HG03280 (cell line): ENCODE measurements at regions not wholly inside any gene's neighbourhood (a gene's known extent, or its start where the extent isn't known, plus 50 kb on each side); places are given as distances from the start of the nearest gene placed in this dataset.
"Not testable (repeated sequence)": the region's sequence is repeated elsewhere in the genome, so short reads cannot be mapped to it uniquely, and the experiment has no call there.

Source experiments
- ATAC-seq: cut with Tn5 transposase; IDR thresholded peaks from one replicate; pipeline ENCODE4 v1.9.1; 2021; ENCODE audit warnings: mild to moderate bottlenecking, moderate library complexity; ENCODE audit not compliant: unreplicated experiment

DNA sequence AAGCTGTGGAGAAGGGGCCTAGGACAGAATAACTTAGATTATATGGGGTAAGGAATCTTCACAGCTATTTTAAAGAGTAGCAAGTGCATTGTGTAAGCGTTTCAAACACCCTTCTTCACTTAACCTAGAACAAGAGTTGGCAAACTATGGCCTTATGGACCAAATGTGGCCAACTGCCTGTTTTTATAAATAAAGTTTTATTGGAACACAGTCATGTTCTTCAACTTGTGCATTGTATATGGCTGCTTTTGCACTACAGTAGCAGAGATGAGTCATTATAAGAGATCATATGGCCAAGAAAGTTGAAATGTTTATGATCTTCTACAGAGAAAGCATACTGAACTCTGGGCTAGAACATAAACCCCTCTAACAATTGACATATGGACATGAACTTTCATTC lies 187.8 kb downstream of the ETV1 start:
- ATAC-seq, result no peak

DNA sequence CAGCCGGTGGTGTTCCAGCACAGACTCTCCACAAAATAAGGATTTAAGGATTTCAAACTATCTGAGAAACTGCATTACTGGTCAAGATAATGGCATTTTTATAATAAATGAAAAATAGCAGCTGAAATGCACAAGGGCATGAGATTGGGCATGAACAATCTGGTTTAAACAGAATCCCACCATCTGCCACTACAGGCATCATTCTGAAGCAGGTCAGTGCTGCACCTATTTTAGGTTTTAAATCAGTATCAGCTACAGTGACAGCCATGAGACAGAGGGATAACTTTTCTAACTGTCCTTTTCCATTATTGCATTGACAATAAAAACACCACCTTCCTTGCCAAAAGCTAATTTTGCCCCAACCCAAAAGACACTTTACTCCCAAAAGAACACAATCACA lies 186.8 kb downstream of the ETV1 start:
- ATAC-seq, result no peak

DNA sequence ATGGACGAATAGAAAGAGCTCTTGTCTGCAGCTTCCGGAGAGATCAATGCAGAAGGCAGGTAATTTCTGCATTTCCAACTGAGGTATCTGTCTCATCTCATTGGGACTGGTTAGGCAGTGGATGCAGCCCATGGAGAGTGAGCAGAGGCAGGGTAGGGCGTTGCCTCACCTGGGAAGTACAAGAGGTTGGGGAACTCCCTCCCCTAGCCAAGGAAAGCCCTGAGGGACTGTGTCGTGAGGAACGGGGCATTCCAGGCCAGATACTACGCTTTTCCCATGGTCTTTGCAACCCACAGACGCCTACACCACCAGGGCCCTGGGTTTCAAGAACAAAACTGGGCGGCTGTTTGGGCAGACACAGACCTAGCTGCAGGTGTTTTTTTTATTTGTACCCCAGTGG lies 186.3 kb downstream of the ETV1 start:
- ATAC-seq, result no peak

DNA sequence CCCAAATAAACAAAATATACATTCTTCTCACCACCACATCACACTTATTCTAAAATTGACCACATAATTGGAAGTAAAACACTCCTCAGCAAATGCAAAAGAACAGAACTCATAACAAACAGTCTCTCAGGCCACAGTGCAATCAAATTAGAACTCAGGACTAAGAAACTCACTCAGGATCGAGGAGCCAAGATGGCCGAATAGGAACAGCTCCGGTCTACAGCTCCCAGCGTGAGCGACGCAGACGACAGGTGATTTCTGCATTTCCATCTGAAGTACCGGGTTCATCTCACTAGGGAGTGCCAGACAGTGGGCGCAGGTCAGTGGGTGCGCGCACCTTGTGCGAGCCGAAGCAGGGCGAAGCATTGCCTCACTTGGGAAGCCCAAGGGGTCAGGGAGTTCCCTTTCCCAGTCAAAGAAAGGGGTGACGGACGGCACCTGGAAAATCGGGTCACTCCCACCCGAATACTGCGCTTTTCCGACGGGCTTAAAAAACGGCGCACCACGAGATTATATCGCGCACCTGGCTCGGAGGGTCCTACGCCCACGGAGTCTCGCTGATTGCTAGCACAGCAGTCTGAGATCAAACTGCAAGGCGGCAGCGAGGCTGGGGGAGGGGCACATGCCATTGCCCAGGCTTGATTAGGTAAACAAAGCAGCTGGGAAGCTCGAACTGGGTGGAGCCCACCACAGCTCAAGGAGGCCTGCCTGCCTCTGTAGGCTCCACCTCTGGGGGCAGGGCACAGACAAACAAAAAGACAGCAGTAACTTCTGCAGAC lies 183.2 kb downstream of the ETV1 start:
- not testable (repeated sequence) for ATAC-seq

DNA sequence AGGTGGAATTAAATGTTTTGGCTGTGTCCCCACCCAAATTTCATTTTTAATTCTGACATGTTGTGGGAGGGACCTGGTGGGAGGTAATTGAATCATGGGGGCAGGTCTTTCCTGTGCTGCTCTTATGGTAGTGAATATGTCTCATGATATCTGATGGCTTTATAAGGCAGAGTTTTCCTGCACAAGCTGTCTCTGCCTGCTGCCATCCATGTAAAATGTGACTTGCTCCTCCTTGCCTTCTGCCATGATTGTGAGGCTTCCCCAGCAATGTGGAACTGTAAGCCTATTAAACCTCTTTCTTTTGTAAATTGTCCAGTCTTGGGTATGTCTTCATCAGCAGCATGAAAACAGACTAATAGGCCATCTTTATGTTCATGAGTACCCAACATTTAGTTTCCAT lies 172.2 kb downstream of the ETV1 start:
- not testable (repeated sequence) for ATAC-seq

DNA sequence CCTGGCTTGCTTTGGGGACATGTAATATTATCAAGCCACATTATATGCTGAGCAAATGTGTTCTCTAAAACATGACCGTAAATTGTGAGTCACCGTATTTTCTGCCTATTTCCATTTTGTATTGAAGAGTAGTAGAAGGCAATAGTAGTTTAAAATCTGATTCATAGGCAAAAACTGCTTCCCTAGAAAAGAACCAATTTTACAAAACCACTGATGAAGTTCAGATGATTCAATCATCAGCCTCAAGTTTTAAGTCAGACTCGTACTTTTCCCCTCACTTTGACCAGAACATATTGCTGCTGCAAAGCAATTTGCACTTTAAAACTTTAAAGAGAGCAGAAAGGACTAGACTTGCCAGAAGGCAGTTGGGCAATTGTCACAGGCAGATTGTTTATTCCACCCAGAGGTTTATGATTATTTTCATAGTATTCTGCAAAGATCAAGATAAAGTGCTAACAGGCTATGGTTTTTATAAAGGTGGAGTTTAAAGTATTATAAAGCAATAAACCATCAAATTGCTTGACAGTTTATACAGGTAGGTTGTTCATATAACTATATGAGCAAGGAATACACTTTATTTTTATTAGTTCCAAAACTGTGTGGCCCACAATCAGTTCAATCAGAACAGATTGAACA lies 168.2 kb downstream of the ETV1 start:
- no peak for ATAC-seq

DNA sequence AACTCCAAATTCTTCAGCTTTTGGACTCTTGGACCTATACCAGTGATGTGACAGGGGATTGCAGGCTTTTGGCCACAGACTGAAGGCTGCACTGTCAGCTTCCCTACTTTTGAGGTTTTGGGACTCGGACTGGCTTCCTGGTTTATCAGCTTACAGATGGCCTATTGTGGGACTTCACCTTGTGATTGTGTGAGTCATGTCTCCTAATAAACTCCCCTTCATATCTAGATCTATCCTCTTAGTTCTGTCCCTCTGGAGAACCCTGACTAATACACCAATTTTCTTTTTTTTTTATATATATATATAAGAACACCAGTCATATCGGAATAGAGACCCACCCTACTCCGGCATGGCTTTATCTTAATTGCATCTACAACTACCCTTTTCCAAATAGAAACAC lies 166.8 kb downstream of the ETV1 start:
- no peak for ATAC-seq

DNA sequence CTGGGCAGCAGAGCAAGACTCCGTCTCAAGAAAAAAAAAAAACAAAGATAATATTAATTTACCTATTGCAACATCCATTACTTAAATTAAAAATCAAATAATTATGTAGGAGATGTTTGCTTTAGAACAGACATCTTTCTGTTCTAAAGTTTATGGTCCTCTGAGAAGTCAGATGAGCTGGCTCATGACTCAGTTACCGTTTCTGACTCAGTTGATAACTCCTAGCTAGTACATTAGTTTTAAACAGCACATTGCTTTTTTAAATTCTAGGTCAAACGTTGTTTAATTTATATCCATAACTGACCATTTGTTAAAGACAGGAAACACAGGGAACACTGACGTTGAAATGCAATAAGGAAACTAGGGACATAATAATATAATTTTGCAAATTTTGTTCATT lies 162.7 kb downstream of the ETV1 start:
- ATAC-seq, result no peak

DNA sequence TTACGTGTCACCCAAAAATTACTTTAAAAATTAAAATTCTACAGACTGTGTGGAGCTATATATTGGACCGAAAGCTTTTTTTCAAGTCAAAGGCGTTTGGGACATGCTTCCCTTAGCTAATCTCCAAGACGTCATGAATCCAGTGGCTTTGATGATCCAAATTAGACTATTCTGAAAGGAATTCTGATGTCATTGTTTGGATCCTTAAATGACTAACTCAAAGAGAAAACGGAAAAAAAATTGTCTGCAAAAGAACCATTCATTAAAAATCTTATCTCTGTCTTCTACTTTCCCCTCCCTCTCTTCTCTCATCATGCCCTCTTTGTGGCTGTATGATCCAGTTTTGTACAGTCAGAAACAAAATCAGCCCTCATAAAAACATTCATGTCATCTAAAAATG lies 161.8 kb downstream of the ETV1 start:
- no peak for ATAC-seq

DNA sequence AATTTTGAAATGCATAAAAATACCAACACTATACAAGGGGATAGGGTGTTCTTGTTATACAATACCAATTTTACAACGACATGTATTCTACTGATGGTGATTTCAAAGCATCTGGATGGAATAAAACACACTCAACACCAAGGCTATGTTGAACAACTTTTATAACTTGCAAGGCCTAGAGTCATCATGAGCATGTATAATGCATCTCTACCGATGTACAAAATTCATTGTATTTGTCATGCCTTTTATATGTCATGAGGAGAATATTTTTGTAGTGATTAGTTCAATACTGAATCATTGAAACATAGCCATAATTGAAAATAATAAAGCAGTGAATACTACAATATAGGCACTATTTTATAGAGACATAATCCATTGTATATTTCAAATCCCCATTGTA lies 160.2 kb downstream of the ETV1 start:
- ATAC-seq, result no peak

DNA sequence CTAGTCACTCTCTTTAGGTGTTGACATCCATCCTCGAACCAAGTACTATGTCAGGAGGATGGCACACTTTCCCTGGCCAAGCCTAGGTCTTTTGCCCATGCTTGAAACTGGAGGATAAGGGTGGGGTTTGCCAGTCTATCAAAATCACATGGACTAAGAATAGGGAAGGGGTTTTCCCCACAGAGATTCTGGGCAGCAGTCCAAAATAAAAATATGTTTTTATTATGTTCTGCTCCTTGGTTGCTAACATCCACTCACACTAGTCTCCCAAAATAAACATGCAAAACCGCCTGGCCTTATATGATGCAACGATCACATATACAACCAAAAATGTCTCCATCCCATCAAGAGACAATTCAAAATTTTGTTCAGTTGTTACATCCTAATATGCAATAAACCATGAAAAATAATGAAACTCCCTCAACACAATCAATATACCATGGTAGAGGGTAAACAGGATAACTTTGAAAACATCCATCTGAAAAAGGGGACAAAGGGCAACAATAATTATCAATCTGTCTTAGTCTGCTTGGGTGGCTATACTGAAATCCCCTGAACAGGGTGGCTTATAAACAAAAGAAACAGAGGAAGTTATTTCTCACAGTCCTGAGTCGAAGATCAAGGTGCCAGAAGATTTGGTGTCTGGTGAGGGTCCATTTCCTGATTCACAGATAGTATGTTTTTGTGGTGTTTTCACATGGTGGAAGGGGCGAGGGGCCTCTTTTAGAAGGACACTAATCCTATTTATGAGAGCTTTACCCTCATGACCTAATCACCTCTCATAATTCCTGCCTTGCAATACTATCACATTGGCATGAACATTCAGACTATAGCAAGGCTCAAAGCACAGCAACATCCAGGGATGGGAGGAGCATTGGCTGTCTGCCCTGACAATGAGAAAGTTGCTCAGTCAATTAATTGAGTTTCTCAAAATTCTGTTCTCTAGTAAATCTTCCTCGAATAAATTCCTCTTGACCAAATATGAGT lies 159.3 kb downstream of the ETV1 start:
- ATAC-seq, result no peak

DNA sequence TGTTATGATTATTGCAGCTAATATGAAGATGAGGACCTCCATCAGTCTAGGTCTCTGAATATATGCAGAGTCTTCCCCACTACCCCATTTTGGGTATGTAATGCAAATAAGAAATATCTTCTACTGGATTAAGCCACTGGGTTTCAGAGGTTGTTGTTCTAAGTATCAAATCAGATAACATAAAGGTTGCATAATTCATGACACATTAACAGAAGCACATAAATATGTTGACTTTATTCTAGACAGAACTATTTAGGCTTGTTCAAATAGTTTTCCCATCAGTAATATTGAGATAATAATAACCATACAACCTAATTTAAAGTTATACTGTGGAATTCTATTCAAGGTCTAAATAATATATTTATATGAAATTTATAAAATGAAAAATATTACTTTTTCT lies 157.1 kb downstream of the ETV1 start:
- ATAC-seq, result no peak

DNA sequence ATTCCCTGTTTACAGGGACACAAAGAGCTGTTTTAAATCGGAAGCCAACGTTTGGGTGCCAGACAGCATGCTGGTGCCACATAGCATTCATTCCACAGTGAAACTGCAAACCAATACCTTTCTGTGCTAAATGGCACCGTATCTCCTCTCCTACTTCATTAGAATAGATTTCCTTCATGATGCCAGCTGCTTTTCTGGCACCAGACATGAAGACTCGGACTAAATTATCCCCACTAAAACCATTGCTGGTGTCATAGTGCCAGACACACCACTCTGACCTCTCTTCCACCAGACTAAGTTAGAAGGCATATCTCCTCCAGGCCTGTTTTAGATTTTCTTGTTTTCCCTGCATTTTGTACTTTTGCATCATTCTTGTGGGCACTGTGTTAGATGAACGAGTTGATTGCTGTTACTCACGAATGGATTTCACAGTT lies 155.1 kb downstream of the ETV1 start:
- ATAC-seq, result no peak

DNA sequence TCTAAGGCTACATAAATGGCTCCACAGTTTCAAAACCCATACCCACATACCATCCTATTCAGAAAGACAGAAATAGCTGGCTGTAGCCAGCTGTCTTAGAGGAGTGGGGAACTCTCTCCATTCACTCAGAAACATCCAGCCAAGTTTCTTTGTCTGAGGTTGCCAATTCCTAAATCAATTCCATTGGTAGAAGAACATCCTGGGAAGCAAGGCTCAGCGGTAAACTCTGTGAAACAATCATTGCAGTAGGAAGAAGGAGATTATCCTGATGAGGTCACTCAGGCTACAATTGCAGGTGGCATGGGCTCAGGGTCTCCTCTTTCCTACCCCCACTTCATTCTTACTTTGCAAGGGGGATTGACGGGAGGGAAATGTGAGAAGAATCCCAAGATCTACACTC lies 154.0 kb downstream of the ETV1 start:
- ATAC-seq, result no peak

DNA sequence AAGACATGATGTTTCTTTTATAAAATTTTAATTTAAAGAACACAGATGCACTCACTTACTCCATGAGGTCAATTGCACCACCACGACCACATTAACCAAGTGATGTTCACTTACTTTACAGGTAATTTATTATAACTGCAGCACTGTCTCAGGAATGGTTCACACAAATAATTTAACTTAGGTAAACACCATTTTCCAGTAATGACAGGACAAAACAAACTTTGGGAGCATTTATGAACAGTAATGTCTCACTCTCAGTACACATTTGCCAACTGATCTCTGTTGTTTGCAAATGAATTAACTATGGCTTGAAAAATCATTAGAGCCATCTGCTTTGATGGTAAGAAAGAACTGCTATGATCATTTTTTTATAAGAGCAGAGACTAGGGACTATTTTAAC lies 150.4 kb downstream of the ETV1 start:
- no peak for ATAC-seq
